Loucy (cell line): ENCODE measurements at regions not wholly inside any gene's neighbourhood (a gene's known extent, or its start where the extent isn't known, plus 50 kb on each side); places are given as distances from the start of the nearest gene placed in this dataset.

ENCODE experiments used
- H2AFZ ChIP-seq: fragments of 200-600 bp; sonication (generic); 2 replicates; pipeline ENCODE4 v1.6.0; 2016; ENCODE audit warnings: antibody characterized with exemption, mild to moderate bottlenecking, low read length, moderate library complexity
- H3F3A ChIP-seq: fragments of 200-600 bp; 2 replicates; pipeline ENCODE4 v1.6.0; 2016; ENCODE audit warnings: antibody characterized with exemption, low read depth, mild to moderate bottlenecking
- H3K27me3 ChIP-seq: fragments of 200-600 bp; sonication (generic); 2 replicates; pipeline ENCODE4 v1.6.1; 2014; ENCODE audit warnings: low read length, mild to moderate bottlenecking; ENCODE audit not compliant: insufficient read depth, poor library complexity, severe bottlenecking
- H3K36me3 ChIP-seq: fragments of 200-600 bp; sonication (generic); 2 replicates; pipeline ENCODE4 v1.6.1; 2016; ENCODE audit warnings: low read length; ENCODE audit not compliant: insufficient read depth
- H3K4me1 ChIP-seq: fragments of 200-600 bp; sonication (generic); 2 replicates; pipeline ENCODE4 v1.5.1; 2014; ENCODE audit warnings: low read length, mild to moderate bottlenecking; ENCODE audit not compliant: insufficient read depth, poor library complexity, severe bottlenecking
- H3K4me2 ChIP-seq: fragments of 200-600 bp; sonication (generic); 2 replicates; pipeline ENCODE4 v1.6.0; 2014; ENCODE audit warnings: antibody characterized with exemption, low read length, low read depth, mild to moderate bottlenecking; ENCODE audit not compliant: poor library complexity, severe bottlenecking
- H3K4me3 ChIP-seq: fragments of 200-600 bp; sonication (generic); 2 replicates; pipeline ENCODE4 v1.5.1; 2014; ENCODE audit warnings: low read length, mild to moderate bottlenecking, mixed read lengths; ENCODE audit not compliant: poor library complexity, severe bottlenecking
- H3K79me2 ChIP-seq: fragments of 200-600 bp; sonication (generic); 2 replicates; pipeline ENCODE4 v1.6.1; 2014; ENCODE audit warnings: low read length; ENCODE audit not compliant: insufficient read depth
- H3K9ac ChIP-seq: fragments of 200-600 bp; sonication (generic); 2 replicates; pipeline ENCODE4 v1.6.0; 2014; ENCODE audit warnings: mild to moderate bottlenecking, low read depth, low read length, moderate library complexity; ENCODE audit not compliant: poor library complexity, severe bottlenecking
- H3K9me2 ChIP-seq: fragments of 200-600 bp; sonication (generic); replicated peaks from 2 replicates; pipeline ENCODE4 v1.6.1; 2016; ENCODE audit warnings: low read depth, low read length, mixed read lengths
- H3K9me3 ChIP-seq: fragments of 200-600 bp; sonication (generic); 2 replicates; pipeline ENCODE4 v1.6.1; 2014; ENCODE audit warnings: mild to moderate bottlenecking, antibody characterized with exemption, low read length, low read depth; ENCODE audit not compliant: insufficient read depth
- H4K20me1 ChIP-seq: fragments of 200-600 bp; sonication (generic); 2 replicates; pipeline ENCODE4 v1.6.0; 2014; ENCODE audit warnings: antibody characterized with exemption, low read length, mild to moderate bottlenecking; ENCODE audit not compliant: insufficient read depth, poor library complexity, severe bottlenecking
- CTCF ChIP-seq: fragments of 200-600 bp; sonication (generic); conservative IDR thresholded peaks from 2 replicates; pipeline ENCODE4 v1.5.1; 2014; ENCODE audit warnings: mild to moderate bottlenecking, antibody characterized with exemption, low read length
- EZH2phosphoT487 ChIP-seq: fragments of 200-600 bp; IDR thresholded peaks from 2 replicates; pipeline ENCODE4 v1.6.1; 2018; ENCODE audit warnings: antibody characterized with exemption, mild to moderate bottlenecking, moderate library complexity, borderline replicate concordance

- H3K4me2 ChIP-seq, result no peak overlapping the region
- no peaks in the 10 kb centered on the region for H3K9me3 ChIP-seq
- TF ChIP-seq EZH2phosphoT487, result no peak
- TF ChIP-seq CTCF, result no peak
- no peaks in the 10 kb centered on the region for H3K36me3 ChIP-seq
- H3K9me2 ChIP-seq, result no peaks in the 10 kb centered on the region
- H3K9ac ChIP-seq, result no peak overlapping the region
- no peaks in the 10 kb centered on the region for H4K20me1 ChIP-seq
- H3F3A ChIP-seq, result no peaks in the 10 kb centered on the region
- H3K27me3 ChIP-seq, result no peaks in the 10 kb centered on the region
- H3K4me1 ChIP-seq, result peaks cover 7% of the 10 kb centered on the region
- H3K4me3 ChIP-seq, result no peak overlapping the region
- no peaks in the 10 kb centered on the region for H3K79me2 ChIP-seq
- no peak overlapping the region for H2AFZ ChIP-seq
Measured at GRCh38 chr3:168617658-168618057, 521.9 kb upstream of the GOLIM4 start.

- TF ChIP-seq EZH2phosphoT487 (no peak), CTCF (no peak)
- Histone ChIP-seq H3K9me3 (no peaks in the 10 kb centered on the region), H4K20me1 (no peaks in the 10 kb centered on the region), H3K79me2 (no peaks in the 10 kb centered on the region), H2AFZ (no peak overlapping the region), H3K9ac (no peak overlapping the region), H3F3A (no peaks in the 10 kb centered on the region), H3K4me1 (peaks cover 7% of the 10 kb centered on the region), H3K9me2 (no peaks in the 10 kb centered on the region), H3K4me3 (no peak overlapping the region), H3K27me3 (no peaks in the 10 kb centered on the region), H3K4me2 (no peak overlapping the region), H3K36me3 (no peaks in the 10 kb centered on the region)
Measured at GRCh38 chr3:168616915-168617314, 521.2 kb upstream of the GOLIM4 start.

GRCh38 chr3:168615493-168616020 is 519.8 kb upstream of the GOLIM4 start:
- Histone ChIP-seq H3K9me2 (no peaks in the 10 kb centered on the region), H3K9ac (no peak overlapping the region), H4K20me1 (no peaks in the 10 kb centered on the region), H3K9me3 (no peaks in the 10 kb centered on the region), H3K79me2 (no peaks in the 10 kb centered on the region), H3K4me2 (no peak overlapping the region), H3F3A (no peaks in the 10 kb centered on the region), H3K27me3 (no peaks in the 10 kb centered on the region), H3K4me1 (peaks cover 7% of the 10 kb centered on the region), H2AFZ (no peak overlapping the region), H3K36me3 (no peaks in the 10 kb centered on the region), H3K4me3 (no peak overlapping the region)
- TF ChIP-seq EZH2phosphoT487 (no peak), CTCF (no peak)
